Subcutaneous abdominal adipose tissue (tissue), 5 donors: ENCODE measurements at regions not wholly inside any gene's neighbourhood (a gene's known extent, or its start where the extent isn't known, plus 50 kb on each side); places are given as distances from the start of the nearest gene placed in this dataset.

Experiments used
- H3K27ac ChIP-seq: one replicate; pipeline ENCODE4 v1.7.0; 2013; ENCODE audit warnings: low read depth, mild to moderate bottlenecking, inconsistent platforms, low read length, moderate library complexity
- H3K27me3 ChIP-seq, 5 donors: one replicate each; pipeline ENCODE4 v1.7.0; 2013; ENCODE audit warnings: low read length in 5 of 5, inconsistent platforms in 1 of 5; ENCODE audit not compliant: control insufficient read depth in 5 of 5, insufficient read depth in 4 of 5
- H3K36me3 ChIP-seq, 5 donors: one replicate each; pipeline ENCODE4 v1.7.0; 2013; ENCODE audit warnings: low read length in 5 of 5; ENCODE audit not compliant: control insufficient read depth in 5 of 5, insufficient read depth in 5 of 5
- H3K4me1 ChIP-seq, 5 donors: one replicate each; pipeline ENCODE4 v1.7.0; 2013; ENCODE audit warnings: low read length in 5 of 5, mild to moderate bottlenecking in 3 of 5, moderate library complexity in 1 of 5; ENCODE audit not compliant: control insufficient read depth in 5 of 5, insufficient read depth in 5 of 5
- H3K4me3 ChIP-seq, 5 donors: one replicate each; pipeline ENCODE4 v1.7.0; 2013; ENCODE audit warnings: low read length in 5 of 5, low read depth in 1 of 5
- H3K9ac ChIP-seq, 5 donors: one replicate each; pipeline ENCODE4 v1.7.0; 2013; ENCODE audit warnings: low read length in 5 of 5, mild to moderate bottlenecking in 4 of 5, moderate library complexity in 3 of 5
- H3K9me3 ChIP-seq, 5 donors: one replicate each; pipeline ENCODE4 v1.7.0; 2013; ENCODE audit warnings: low read length in 5 of 5; ENCODE audit not compliant: control insufficient read depth in 5 of 5
- donor health status: healthy.
- donor health status: healthy.
- donor health status: healthy.
- donor health status: healthy.
- donor health status: healthy.

- Histone ChIP-seq H3K9me3 (no peaks in the 10 kb centered on the region), H3K27me3 (no peaks in the 10 kb centered on the region), H3K27ac (no peak overlapping the region), H3K4me3 (no peak overlapping the region), H3K9ac (no peak overlapping the region), H3K4me1 (no peaks in the 10 kb centered on the region), H3K36me3 (no peaks in the 10 kb centered on the region)
Observed at GRCh38 chr12:41881891-41882805, 262.5 kb downstream of the GXYLT1 start.

- Histone ChIP-seq H3K4me3 (no peak overlapping the region), H3K4me1 (no peaks in the 10 kb centered on the region), H3K9ac (no peak overlapping the region), H3K27me3 (no peaks in the 10 kb centered on the region), H3K27ac (no peak overlapping the region), H3K9me3 (peaks cover 0 to 4% (median 0%) of the 10 kb centered on the region in 5 donors), H3K36me3 (no peaks in the 10 kb centered on the region)
Observed at GRCh38 chr12:41869432-41869831, 275.2 kb downstream of the GXYLT1 start.

GRCh38 chr12:41866878-41867430 lies 277.7 kb downstream of the GXYLT1 start:
- Histone ChIP-seq H3K4me1 (no peaks in the 10 kb centered on the region), H3K9me3 (peaks cover 0 to 4% (median 0%) of the 10 kb centered on the region in 5 donors), H3K27ac (no peak overlapping the region), H3K9ac (no peak overlapping the region), H3K36me3 (no peaks in the 10 kb centered on the region), H3K4me3 (no peak overlapping the region), H3K27me3 (no peaks in the 10 kb centered on the region)

- Histone ChIP-seq H3K4me1 (no peaks in the 10 kb centered on the region), H3K36me3 (no peaks in the 10 kb centered on the region), H3K4me3 (no peak overlapping the region), H3K9me3 (no peaks in the 10 kb centered on the region), H3K9ac (no peak overlapping the region), H3K27me3 (no peaks in the 10 kb centered on the region), H3K27ac (no peak overlapping the region)
Observed at GRCh38 chr12:41856228-41856627, 288.4 kb downstream of the GXYLT1 start.

- Histone ChIP-seq H3K27ac (no peak overlapping the region), H3K4me3 (no peak overlapping the region), H3K9ac (no peak overlapping the region), H3K9me3 (peaks cover 0 to 4% (median 4%) of the 10 kb centered on the region in 5 donors), H3K36me3 (no peaks in the 10 kb centered on the region), H3K27me3 (peaks cover 0 to 3% (median 0%) of the 10 kb centered on the region in 5 donors), H3K4me1 (no peaks in the 10 kb centered on the region)
Observed at GRCh38 chr12:41850046-41850445, 294.6 kb downstream of the GXYLT1 start.

GRCh38 chr12:41846718-41847117 lies 298.0 kb downstream of the GXYLT1 start:
- H3K4me1 ChIP-seq = no peaks in the 10 kb centered on the region
- H3K36me3 ChIP-seq = no peaks in the 10 kb centered on the region
- H3K27ac ChIP-seq = no peak overlapping the region

GRCh38 chr12:41836416-41836815 lies 308.3 kb downstream of the GXYLT1 start:
- H3K9ac ChIP-seq = no peak overlapping the region
- H3K4me1 ChIP-seq = no peaks in the 10 kb centered on the region
- no peaks in the 10 kb centered on the region for H3K36me3 ChIP-seq
- no peak overlapping the region for H3K4me3 ChIP-seq
- H3K27ac ChIP-seq = no peak overlapping the region
- H3K27me3 ChIP-seq = no peaks in the 10 kb centered on the region
- H3K9me3 ChIP-seq = no peaks in the 10 kb centered on the region

More at GRCh38 chr12:41846718-41847117, 298.0 kb downstream of the GXYLT1 start:
- no peak overlapping the region for H3K4me3 ChIP-seq
- H3K9ac ChIP-seq = no peak overlapping the region
- H3K27me3 ChIP-seq = peaks cover 0 to 3% (median 0%) of the 10 kb centered on the region in 5 donors
- peaks cover 0 to 4% (median 4%) of the 10 kb centered on the region in 5 donors for H3K9me3 ChIP-seq

- no peak overlapping the region for H3K9ac ChIP-seq
- no peaks in the 10 kb centered on the region for H3K27me3 ChIP-seq
- H3K4me1 ChIP-seq = no peaks in the 10 kb centered on the region
- no peaks in the 10 kb centered on the region for H3K36me3 ChIP-seq
- H3K9me3 ChIP-seq = no peaks in the 10 kb centered on the region
- no peak overlapping the region for H3K4me3 ChIP-seq
- H3K27ac ChIP-seq = no peak overlapping the region
Observed at GRCh38 chr12:41835556-41835955, 309.1 kb downstream of the GXYLT1 start.

GRCh38 chr12:41819948-41820347 lies 324.7 kb downstream of the GXYLT1 start:
- Histone ChIP-seq H3K36me3 (no peaks in the 10 kb centered on the region), H3K27ac (no peak overlapping the region), H3K9me3 (peaks cover 0 to 6% (median 0%) of the 10 kb centered on the region in 5 donors), H3K4me1 (no peaks in the 10 kb centered on the region), H3K4me3 (no peak overlapping the region), H3K9ac (no peak overlapping the region), H3K27me3 (no peaks in the 10 kb centered on the region)

- no peak overlapping the region for H3K9ac ChIP-seq
- H3K4me1 ChIP-seq = no peaks in the 10 kb centered on the region
- H3K36me3 ChIP-seq = no peaks in the 10 kb centered on the region
- no peaks in the 10 kb centered on the region for H3K9me3 ChIP-seq
- H3K4me3 ChIP-seq = no peak overlapping the region
- H3K27ac ChIP-seq = no peak overlapping the region
- no peaks in the 10 kb centered on the region for H3K27me3 ChIP-seq
Observed at GRCh38 chr12:41804026-41804425, 340.6 kb downstream of the GXYLT1 start.
